Ishikawa (cell line): ENCODE measurements at regions not wholly inside any gene's neighbourhood (a gene's known extent, or its start where the extent isn't known, plus 50 kb on each side); places are given as distances from the start of the nearest gene placed in this dataset.

Source experiments
- CEBPB ChIP-seq: IDR thresholded peaks from 2 replicates; pipeline ENCODE4 v1.6.1; 2012
- EGR1 ChIP-seq: IDR thresholded peaks from 2 replicates; pipeline ENCODE4 v1.6.1; 2012
- EP300 ChIP-seq: IDR thresholded peaks from 2 replicates; pipeline ENCODE4 v1.6.1; 2012; ENCODE audit warnings: borderline replicate concordance
- RAD21 ChIP-seq: IDR thresholded peaks from 2 replicates; pipeline ENCODE4 v1.6.1; 2012; ENCODE audit warnings: low read depth
- REST ChIP-seq: IDR thresholded peaks from 2 replicates; pipeline ENCODE4 v1.6.1; 2012; ENCODE audit warnings: low read depth, mild to moderate bottlenecking

GRCh38 chr6:142700032-142700431, 244.9 kb downstream of the HIVEP2 start:
- no peak for TF ChIP-seq EGR1
- TF ChIP-seq EP300: no peak
- no peak for TF ChIP-seq RAD21
- TF ChIP-seq CEBPB: no peak
- TF ChIP-seq REST: no peak
